Fibroblast of pulmonary artery (primary cell): ENCODE measurements at regions not wholly inside any gene's neighbourhood (a gene's known extent, or its start where the extent isn't known, plus 50 kb on each side); places are given as distances from the start of the nearest gene placed in this dataset.

ENCODE experiments used
- DNase-seq: peaks from one replicate; pipeline ENCODE4 v3.0.0-alpha.2; 2010; ENCODE audit warnings: low read depth
- H3K4me3 ChIP-seq: replicated peaks from 2 replicates; pipeline ENCODE4 v1.5.1; 2011; ENCODE audit warnings: low read depth, mild to moderate bottlenecking, control low read depth, low read length, moderate library complexity
- CTCF ChIP-seq: IDR thresholded peaks from 2 replicates; pipeline ENCODE4 v1.5.1; 2011; ENCODE audit warnings: mild to moderate bottlenecking, control low read depth, low read length, inconsistent platforms; ENCODE audit errors: missing control alignments

DNA sequence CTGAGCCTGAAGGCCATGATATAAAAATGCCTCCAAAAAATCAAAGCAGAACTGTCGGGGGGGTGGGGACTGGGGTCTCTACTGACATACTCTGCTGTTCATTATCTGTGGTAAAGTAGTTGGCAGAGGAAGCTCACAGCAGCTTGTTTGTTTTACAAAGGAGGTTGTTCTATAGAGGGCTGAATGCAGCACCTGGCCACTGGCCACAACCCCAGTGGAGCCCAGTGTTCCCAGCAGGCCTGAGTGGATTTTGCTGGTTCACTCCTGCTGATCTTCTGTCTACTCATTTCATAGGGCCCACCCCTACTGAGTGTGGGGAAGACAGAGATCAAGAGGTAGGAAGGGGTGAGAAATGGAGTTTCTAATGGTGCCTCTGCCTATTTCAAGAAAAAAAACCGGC, 125.5 kb downstream of the DIPK2A start:
- H3K4me3 ChIP-seq, result no peak overlapping the region
- TF ChIP-seq CTCF, result no peak
- no peak for DNase-seq

GRCh38 chr3:144098691-144099090, 127.1 kb downstream of the DIPK2A start:
- no peak overlapping the region for H3K4me3 ChIP-seq
- no peak for DNase-seq
- no peak for TF ChIP-seq CTCF

GRCh38 chr3:144102421-144102820, 130.8 kb downstream of the DIPK2A start:
- H3K4me3 ChIP-seq, result no peak overlapping the region
- no peak for DNase-seq
- TF ChIP-seq CTCF, result no peak

DNA sequence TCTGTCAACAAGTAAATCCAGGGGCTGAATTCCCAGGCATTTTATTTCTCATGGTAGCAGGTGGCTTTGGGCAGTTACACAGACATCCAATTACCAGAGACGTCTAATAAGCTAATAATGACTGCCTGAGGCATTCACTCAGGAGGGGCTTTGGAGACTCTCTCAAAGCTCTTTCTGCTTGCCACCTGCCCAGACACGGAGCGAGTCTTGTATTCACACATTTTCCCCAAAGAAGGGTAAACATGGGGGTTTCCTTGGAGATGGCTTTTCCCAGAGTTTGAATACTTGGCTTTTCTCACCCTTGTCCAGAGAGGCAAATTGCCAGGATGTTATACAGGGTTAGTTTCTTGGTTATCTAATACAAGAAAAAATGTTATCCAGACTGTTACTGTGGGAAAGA, 132.6 kb downstream of the DIPK2A start:
- no peak for DNase-seq
- TF ChIP-seq CTCF, result no peak
- no peak overlapping the region for H3K4me3 ChIP-seq

- no peak overlapping the region for H3K4me3 ChIP-seq
- DNase-seq, result no peak
- TF ChIP-seq CTCF, result no peak
Observed at GRCh38 chr3:144104679-144105078, 133.1 kb downstream of the DIPK2A start.

GRCh38 chr3:144105542-144105941, 133.9 kb downstream of the DIPK2A start:
- H3K4me3 ChIP-seq, result no peak overlapping the region
- no peak for DNase-seq
- no peak for TF ChIP-seq CTCF

DNA sequence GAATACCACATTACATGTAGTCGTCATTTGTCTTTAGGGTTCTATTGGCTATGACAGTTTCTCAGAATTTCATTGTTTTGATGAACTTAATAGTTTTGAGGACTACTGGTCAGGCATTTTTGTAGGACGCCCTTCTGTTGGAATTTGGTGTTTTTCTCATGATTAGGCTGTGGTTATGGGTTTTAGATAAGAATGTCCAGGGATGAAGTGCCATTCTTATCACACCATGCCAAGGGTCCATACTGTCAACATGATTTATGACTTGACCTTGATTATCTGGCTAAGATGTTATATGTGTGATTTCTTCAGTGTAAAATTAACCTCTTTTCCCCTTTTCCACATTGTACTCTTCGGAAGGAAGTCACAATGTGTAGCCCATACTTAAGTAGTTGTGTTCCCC, 135.3 kb downstream of the DIPK2A start:
- no peak for TF ChIP-seq CTCF
- DNase-seq, result no peak

More for the DNA sequence above, 135.3 kb downstream of the DIPK2A start:
- no peak overlapping the region for H3K4me3 ChIP-seq
